GM19372 (cell line): ENCODE measurements at regions not wholly inside any gene's neighbourhood (a gene's known extent, or its start where the extent isn't known, plus 50 kb on each side); places are given as distances from the start of the nearest gene placed in this dataset.
A peak's percentile ranks its signal among the peaks of the same experiment; 100 is the strongest.

Source experiments
- ATAC-seq: cut with Tn5 transposase; IDR thresholded peaks from one replicate; pipeline ENCODE4 v1.9.1; 2021; ENCODE audit warnings: mild to moderate bottlenecking, low read depth, moderate library complexity; ENCODE audit not compliant: unreplicated experiment

GRCh38 chr2:203789618-203790017 lies 78.0 kb upstream of the CTLA4 start:
- ATAC-seq: no peak

DNA sequence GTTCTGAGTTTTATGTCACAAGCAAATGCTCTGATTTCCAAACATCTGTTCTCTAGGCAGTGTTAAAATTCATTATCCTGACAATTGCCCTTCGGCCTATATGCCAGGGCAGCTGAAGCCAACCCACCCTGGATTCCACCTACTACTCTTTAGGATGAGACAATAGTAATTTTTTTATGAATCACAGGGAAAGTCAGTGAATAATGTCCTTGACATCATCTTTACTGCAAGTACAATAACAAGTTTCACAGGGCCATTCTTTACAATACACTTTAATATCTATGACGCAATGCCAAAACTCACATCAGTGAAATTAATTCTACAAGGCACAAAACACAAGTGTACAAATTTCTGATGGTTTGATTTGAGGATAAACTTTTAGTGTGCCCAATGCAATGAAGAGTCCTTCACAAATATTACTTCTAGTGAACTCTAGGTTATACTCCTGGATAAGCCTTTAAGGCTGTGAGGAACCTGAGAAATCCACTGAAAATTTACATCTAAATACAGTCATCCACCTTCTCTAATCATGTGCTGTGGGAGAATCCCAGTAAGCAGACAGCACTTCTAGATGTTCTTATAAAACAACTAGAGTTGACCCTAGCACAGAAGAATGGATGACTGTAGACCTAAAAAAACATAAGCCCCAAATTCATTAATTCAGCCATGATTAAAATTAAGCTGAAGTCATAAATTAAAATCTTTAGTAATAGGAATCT lies 77.3 kb upstream of the CTLA4 start:
- ATAC-seq: no peak

DNA sequence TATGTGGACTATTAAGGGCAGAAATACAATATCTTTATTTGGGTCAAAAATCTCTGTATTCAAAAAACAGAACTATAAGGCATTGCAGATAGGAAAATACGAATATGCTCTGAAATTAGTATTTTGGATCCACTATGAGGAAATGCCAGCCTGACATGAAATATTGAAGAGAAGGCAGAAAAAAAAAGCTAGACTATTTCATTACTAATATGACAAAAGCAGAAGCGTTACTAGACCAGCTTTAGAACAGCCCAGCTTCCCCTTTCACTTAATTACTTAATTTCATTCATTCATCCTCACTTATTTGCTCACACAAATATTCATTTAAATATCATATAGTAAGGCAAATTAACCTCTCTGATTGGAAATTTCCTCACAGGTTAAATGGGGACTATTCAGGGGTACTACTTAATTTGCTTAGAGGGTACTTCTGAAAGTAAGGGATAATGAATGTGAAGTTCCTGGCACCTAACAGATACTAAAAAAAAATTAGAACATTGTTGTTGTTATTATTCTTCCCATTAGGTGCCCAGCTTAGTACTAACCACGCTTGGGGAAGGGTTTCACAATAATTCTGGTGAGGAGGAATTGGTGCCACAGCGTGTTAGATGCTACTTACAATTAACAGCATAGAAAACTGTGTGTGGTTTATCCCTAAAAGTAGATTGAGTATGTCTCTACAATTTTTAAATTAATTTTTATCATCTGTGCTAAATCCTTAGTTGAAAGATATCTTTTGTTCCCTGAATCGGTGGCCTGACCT lies 71.1 kb upstream of the CTLA4 start:
- no peak for ATAC-seq

DNA sequence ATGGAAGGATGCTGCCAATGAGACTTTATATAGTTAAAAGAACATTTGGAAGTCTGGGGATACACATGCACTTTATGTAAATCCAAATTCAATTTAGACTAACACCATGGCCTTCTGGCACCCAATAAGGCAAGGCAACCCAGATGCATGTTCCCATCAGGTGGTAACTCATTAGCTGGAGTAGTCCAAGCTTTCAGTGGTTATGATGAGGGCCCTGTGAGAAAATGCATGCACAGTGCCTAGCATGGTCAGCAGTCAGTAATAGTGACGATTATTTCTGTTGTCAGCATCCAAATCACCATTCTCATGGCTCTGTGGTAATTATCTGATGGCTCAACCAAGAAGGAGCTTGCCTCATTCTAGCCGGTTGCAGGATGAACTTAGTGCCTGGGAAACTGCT lies 70.3 kb upstream of the CTLA4 start:
- no peak for ATAC-seq

- ATAC-seq: no peak
Observed at GRCh38 chr2:203797712-203798111, 69.9 kb upstream of the CTLA4 start.

DNA sequence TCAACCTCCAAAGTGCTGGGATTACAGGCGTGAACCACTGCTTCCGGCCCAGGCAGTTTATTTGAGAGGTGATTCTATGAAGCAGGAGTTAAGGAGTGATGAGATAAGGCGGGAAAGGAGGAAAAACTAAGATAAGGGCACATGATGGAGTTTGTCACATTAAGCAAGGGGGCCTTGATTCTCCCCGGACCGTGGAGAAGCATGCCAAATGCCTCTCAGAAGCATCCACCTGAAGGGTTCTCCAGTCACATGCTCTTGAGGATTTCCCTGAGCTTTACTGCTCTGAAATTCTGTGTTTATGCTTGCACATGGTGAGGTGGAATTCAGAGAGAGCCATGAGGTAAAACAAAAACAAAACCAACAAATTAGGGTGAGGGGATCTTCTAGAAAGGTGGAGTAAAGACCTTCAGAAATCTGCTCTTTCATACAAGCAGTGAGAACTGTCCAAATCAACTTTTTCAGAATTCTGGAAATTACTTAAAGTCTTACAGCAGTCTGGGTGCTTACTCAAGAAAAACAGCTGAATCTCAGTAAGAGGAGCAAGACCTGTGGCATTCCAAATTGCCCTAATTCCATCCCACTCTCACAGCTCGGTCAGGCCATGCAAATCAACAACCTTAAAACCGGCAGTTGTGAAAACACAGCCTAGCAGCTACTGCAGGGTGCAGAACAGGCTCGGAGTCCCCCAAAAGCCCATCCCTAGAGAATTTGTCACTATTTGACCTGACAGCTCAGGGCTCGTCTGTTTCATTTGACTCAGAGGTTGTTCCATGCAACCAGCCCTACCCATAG lies 69.1 kb upstream of the CTLA4 start:
- ATAC-seq: no peak

DNA sequence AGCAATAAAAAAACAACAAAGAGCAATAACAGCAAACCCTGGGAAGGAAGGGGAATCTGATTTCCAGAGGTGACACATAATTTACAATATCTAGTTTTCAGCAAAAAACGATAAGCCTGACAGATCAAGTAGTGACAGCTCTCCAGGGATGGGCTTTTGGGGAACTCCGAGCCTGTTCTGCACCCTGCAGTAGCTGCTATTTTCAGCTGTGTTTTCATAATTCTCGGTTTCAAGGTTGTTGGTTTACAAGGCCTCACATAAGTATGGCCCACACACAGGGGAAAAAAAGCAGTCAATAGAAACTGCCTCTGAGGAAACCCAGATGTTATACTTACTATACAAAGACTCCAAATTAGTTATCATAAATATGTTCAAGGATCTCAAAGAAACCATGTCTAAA lies 67.7 kb upstream of the CTLA4 start:
- ATAC-seq: peak; percentile 98

DNA sequence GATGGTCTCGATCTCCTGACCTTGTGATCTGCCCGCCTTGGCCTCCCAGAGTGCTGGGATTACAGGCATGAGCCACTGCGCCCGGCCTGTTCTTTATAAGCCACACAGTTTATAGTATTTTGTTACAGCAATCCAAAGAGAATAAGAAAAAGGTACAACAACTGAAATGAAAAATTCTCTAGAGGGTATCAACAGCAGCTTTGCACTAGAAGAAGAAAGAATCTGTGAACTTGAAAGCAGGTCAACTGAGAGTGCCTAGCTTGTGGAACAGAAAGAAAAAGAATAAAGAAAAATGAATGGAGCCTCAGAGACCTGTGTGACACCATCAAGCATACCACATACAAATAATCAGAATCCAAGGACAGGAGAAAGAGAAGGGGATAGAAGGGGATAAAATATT lies 66.8 kb upstream of the CTLA4 start:
- no peak for ATAC-seq

- no peak for ATAC-seq
Observed at GRCh38 chr2:203802342-203803052, 65.1 kb upstream of the CTLA4 start.

DNA sequence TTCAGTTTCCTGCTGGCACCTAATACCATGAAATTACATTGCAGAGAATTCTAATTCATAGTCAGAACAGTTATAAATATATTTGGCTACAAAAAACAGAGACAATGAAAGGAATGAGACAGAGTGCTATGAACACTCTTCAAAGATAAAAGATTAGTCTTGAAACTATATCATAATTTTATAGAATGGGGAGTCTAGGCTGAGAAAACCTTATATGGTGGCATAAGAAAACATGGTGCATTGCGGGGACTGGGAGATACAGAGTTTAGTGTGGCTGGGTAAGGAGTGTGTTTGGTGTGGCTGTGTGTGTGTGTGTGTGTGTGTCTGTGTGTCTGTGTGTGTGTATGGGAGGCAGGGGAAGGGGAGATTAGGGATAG lies 64.5 kb upstream of the CTLA4 start:
- ATAC-seq: no peak

GRCh38 chr2:203804070-203804469 lies 63.5 kb upstream of the CTLA4 start:
- ATAC-seq: no peak

DNA sequence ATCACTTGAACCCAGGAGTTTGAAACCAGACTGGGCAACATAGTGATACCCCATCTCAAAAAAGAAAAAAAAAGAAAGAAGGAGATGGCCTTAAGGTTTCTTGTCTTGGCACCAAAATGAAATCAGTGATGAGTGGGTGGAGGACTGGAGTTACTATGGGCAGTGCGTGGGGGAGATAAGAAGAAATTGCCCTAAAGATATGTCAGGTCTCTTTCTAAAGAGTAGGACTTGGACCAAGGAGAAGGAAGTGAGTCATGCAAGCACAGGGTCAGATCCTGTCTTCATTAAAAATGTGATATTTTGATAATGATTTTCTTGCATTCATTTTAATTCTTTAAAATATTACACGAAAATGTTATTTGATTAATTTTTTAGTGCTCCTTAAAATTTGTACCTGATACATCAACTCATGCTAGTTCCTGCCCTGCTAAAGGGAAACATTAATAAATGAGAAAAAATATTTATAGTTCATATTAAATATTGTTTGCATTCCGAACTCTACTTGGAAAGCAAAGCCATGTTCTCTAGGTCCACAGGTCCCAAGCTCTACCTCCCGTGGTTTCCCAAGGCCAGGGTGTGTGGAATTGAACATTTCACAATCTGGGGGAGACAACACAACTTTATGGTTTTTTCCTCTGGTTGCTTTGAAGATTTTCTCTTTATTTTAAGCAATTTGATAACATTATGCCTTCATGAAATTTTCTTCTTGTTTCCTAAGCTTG lies 62.6 kb upstream of the CTLA4 start:
- no peak for ATAC-seq

DNA sequence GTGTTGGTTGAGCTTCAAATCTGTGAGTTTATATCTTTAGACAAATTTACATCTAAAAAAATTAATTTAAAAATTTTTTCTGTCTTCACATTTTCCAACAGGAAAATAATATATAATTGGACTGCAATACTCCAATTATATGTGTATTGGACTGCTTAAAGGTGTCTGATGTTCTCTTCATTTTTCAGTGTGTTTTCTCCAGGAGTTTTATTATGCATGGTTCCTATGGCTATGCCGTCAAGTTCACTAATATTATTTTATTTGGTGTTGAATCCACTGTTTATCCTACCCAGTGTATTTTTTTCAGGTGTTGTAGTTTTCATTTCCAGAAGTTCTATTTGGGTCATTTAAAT lies 62.1 kb upstream of the CTLA4 start:
- no peak for ATAC-seq

GRCh38 chr2:203806761-203807160 lies 60.8 kb upstream of the CTLA4 start:
- no peak for ATAC-seq

DNA sequence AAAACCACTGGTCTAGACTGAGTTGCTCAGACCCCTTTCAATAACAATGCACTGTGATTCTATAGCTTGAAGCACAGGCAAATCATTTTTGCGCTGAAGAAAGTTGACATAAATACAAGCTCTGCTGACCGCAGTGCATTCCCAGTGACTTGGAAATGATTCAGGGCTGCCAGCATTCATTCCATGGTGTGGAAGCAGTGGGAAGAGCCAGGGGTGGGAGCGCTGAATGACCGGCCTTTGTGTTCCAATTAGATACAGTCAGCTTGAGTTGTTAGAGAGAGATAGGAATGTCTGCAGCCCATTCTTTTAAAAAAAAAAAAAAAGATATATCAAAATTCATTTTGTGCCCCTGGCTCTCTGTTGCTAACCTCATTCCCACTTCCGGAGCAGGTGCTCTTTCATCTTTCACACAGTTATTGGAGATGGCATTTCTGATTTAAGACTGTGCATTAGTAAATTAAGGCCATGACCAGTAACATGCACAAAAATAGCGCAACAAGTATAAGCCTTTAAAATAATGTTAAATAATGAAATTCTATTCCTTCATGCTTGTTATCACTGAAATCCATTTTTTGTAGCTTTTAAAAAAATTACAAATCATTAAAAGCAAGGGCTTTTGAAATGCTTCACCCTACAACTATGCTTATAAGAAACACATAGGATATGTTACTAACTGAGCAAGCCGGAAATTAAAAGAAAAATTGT lies 59.4 kb upstream of the CTLA4 start:
- no peak for ATAC-seq

- no peak for ATAC-seq
Observed at GRCh38 chr2:203809084-203809521, 58.5 kb upstream of the CTLA4 start.

DNA sequence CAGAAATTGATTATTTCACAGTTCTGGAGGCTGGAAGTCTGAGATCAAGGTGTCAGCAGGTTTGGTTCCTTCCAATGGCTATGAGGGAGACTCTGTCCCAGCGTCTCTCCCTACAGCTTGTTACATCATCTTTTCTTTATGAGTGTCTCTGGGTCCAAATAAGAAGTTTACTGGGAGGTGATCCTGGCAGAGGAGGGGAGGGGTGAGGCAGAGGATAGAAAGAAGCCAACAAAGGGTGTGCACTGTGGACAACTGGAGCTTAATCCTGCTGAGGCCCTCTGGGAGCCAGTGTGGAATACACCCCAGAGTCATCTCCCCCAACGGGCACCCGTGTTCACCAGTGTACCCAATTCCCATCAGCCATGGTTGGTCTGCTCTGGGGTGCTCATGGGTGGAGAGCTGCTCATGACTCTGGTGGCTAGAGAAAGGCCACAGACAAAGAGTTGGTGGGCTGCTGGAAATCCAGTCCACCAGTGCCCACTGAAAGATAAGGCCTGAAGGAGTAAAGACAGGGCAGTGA lies 57.5 kb upstream of the CTLA4 start:
- no peak for ATAC-seq

DNA sequence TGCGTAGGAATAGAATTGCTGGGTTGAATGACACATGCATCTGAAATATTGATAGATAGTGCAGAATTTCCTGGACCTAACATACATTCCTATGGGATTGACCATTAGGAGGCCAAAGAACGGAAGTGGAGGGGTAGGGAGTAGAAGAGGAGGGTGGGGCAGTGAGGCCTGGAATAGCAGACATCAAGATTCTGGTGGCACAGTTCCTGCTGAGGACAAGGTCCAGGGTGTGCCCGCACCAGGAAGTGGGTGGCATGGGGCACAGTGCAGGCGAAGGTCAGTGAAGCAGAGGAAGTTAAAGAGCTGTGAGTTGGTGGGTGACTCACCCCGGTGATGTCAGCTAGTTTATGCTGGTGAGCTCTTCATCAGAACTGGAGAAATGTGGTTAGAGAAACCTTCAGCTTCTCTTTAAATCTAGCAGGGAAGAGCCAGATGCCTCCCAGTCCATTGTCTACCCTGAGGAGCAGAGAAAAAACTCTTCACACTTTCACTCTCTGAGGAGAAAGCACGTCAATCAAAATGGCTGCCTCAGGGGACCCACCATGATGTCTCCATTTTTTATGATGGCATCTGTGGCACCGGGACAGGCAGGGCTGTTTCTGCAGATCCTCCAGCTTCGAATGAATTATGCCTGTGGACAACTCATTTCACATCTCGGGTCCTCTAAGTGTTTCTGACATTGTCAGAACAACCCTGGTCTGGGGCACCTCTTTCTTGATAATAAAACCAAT lies 55.9 kb upstream of the CTLA4 start:
- ATAC-seq: no peak
